CD4-positive, alpha-beta T cell (primary cell): ENCODE measurements at regions not wholly inside any gene's neighbourhood (a gene's known extent, or its start where the extent isn't known, plus 50 kb on each side); places are given as distances from the start of the nearest gene placed in this dataset.

Experiments
- ATAC-seq: fragments of 200-7000 bp; cut with Tn5 transposase; one replicate; pipeline ENCODE4 v1.10.0; 2022; ENCODE audit warnings: mild to moderate bottlenecking; ENCODE audit not compliant: poor library complexity
- CTCF ChIA-PET: fragments of 350-600 bp; sonication (Branson Sonifier 250); formaldehyde crosslinking; loops from one replicate; lab custom pipeline; 2021; ENCODE audit warnings: antibody characterized with exemption, inconsistent platforms; lab: Charles Lee
- POLR2A ChIA-PET: fragments of 350-600 bp; sonication (Branson Sonifier 250); formaldehyde crosslinking; loops from one replicate; lab custom pipeline; 2021; ENCODE audit warnings: antibody characterized with exemption, inconsistent platforms; lab: Charles Lee
- DNase-seq, 14 experiments: peaks; one replicate each; pipeline ENCODE4 v3.0.0-alpha.2; 2013 to 2020; ENCODE audit warnings: mixed read lengths in 2 of 14
- H3K27ac ChIP-seq, 2 donors: one replicate each; pipeline versions ENCODE4 v1.5.1 to v1.7.0; 2013; ENCODE audit warnings: low read length in 2 of 2, low read depth in 1 of 2, mild to moderate bottlenecking in 1 of 2
- H3K27me3 ChIP-seq, 2 experiments: 1 replicate in 1 of 2; 2 replicates in 1 of 2; pipeline versions ENCODE4 v1.6.1 to v1.7.0; 2013; ENCODE audit warnings: low read length in 2 of 2, control low read depth in 1 of 2, mild to moderate bottlenecking in 1 of 2, moderate library complexity in 1 of 2; ENCODE audit not compliant: insufficient read depth in 2 of 2, control insufficient read depth in 1 of 2
- H3K36me3 ChIP-seq: one replicate; pipeline ENCODE4 v1.6.1; 2013; ENCODE audit warnings: low read length, control low read depth; ENCODE audit not compliant: insufficient read depth
- H3K4me1 ChIP-seq: one replicate; pipeline ENCODE4 v1.6.1; 2013; ENCODE audit warnings: low read length, control low read depth; ENCODE audit not compliant: insufficient read depth
- H3K4me3 ChIP-seq: one replicate; pipeline ENCODE4 v1.5.1; 2013; ENCODE audit warnings: mild to moderate bottlenecking, low read length, moderate library complexity
- H3K9me3 ChIP-seq, 2 experiments: 1 replicate in 1 of 2; 2 replicates in 1 of 2; pipeline versions ENCODE4 v1.6.1 to v1.7.0; 2013; ENCODE audit warnings: low read length in 2 of 2, mild to moderate bottlenecking in 2 of 2, control low read depth in 1 of 2, moderate library complexity in 1 of 2; ENCODE audit not compliant: control insufficient read depth in 1 of 2, insufficient read depth in 1 of 2
- H3K27ac Mint-ChIP-seq: one replicate; pipeline ENCODE4 v1.8.0; 2020; ENCODE audit warnings: mixed read lengths
- H3K27me3 Mint-ChIP-seq: one replicate; pipeline ENCODE4 v1.8.0; 2021; ENCODE audit warnings: mixed read lengths
- H3K36me3 Mint-ChIP-seq: one replicate; pipeline ENCODE4 v1.8.0; 2021; ENCODE audit warnings: low read depth, mixed read lengths
- H3K4me1 Mint-ChIP-seq: one replicate; pipeline ENCODE4 v1.8.0; 2021; ENCODE audit warnings: low read depth, mixed read lengths
- H3K4me3 Mint-ChIP-seq: one replicate; pipeline ENCODE4 v1.8.0; 2020; ENCODE audit warnings: mild to moderate bottlenecking, mixed read lengths
- H3K9me3 Mint-ChIP-seq: one replicate; pipeline ENCODE4 v1.8.0; 2020; ENCODE audit warnings: mixed read lengths
- CTCF ChIP-seq: fragments of 200-600 bp; IDR thresholded peaks from one replicate; pipeline ENCODE4 v1.8.0; 2022; ENCODE audit warnings: antibody characterized with exemption, mild to moderate bottlenecking
- intact Hi-C, 2 experiments: fragments of 100-400 bp; cut with DNase I in 1 of 2; cut with micrococcal nuclease in 1 of 2; formaldehyde crosslinking; loops; one replicate each; pipeline versions ENCODE4 v1.15.1 to v1.9.0; 2023 to 2025; cut with DNase I, micrococcal nuclease

- Mint-ChIP-seq H3K27ac (no peak overlapping the region), H3K36me3 (no peaks in the 10 kb centered on the region), H3K4me1 (no peaks in the 10 kb centered on the region), H3K4me3 (no peak overlapping the region), H3K9me3 (peaks cover 23% of the 10 kb centered on the region), H3K27me3 (no peaks in the 10 kb centered on the region)
- H3K36me3 ChIP-seq, result no peaks in the 10 kb centered on the region
- peaks cover 13 to 23% of the 10 kb centered on the region in 2 experiments for H3K9me3 ChIP-seq
- H3K27ac ChIP-seq, result no peak overlapping the region
- H3K4me3 ChIP-seq, result no peak overlapping the region
- no peak for DNase-seq
- ChIA-PET POLR2A (no interaction called here), CTCF (no interaction called here)
- no peaks in the 10 kb centered on the region for H3K4me1 ChIP-seq
- intact Hi-C loops, result no loop called here
- no peak for ATAC-seq
- H3K27me3 ChIP-seq, result no peaks in the 10 kb centered on the region
- no peak for TF ChIP-seq CTCF
These were observed 248.7 kb downstream of the ARHGAP12 start for GRCh38 chr10:31679936-31680335.

- CTCF ChIA-PET, result no interaction called here
- no peaks in the 10 kb centered on the region for H3K4me1 ChIP-seq
These were observed 249.8 kb downstream of the ARHGAP12 start for GRCh38 chr10:31678575-31679516.

GRCh38 chr10:31678139-31678536, 250.5 kb downstream of the ARHGAP12 start:
- no peak overlapping the region for H3K27ac ChIP-seq
- no peaks in the 10 kb centered on the region for H3K4me1 ChIP-seq
- no peak overlapping the region for H3K27ac Mint-ChIP-seq
- H3K9me3 ChIP-seq, result peaks cover 6 to 16% of the 10 kb centered on the region in 2 experiments
- no peaks in the 10 kb centered on the region for H3K36me3 Mint-ChIP-seq
- no peak overlapping the region for H3K4me3 ChIP-seq
- no peak for TF ChIP-seq CTCF
- no peaks in the 10 kb centered on the region for H3K4me1 Mint-ChIP-seq
- ChIA-PET CTCF (no interaction called here), POLR2A (no interaction called here)
- H3K4me3 Mint-ChIP-seq, result no peak overlapping the region
- DNase-seq (no peak), ATAC-seq (no peak)
- no peaks in the 10 kb centered on the region for H3K27me3 ChIP-seq
- no peaks in the 10 kb centered on the region for H3K36me3 ChIP-seq
- H3K27me3 Mint-ChIP-seq, result no peaks in the 10 kb centered on the region
- intact Hi-C loops, result no loop called here
- H3K9me3 Mint-ChIP-seq, result peaks cover 14% of the 10 kb centered on the region

More at GRCh38 chr10:31678575-31679516, 249.8 kb downstream of the ARHGAP12 start:
- ATAC-seq (no peak), DNase-seq (no peak)
- Histone ChIP-seq H3K27ac (no peak overlapping the region), H3K9me3 (peaks cover 13 to 16% of the 10 kb centered on the region in 2 experiments), H3K27me3 (no peaks in the 10 kb centered on the region), H3K36me3 (no peaks in the 10 kb centered on the region), H3K4me3 (no peak overlapping the region)
- Mint-ChIP-seq H3K36me3 (no peaks in the 10 kb centered on the region), H3K4me3 (no peak overlapping the region), H3K27ac (no peak overlapping the region), H3K27me3 (no peaks in the 10 kb centered on the region), H3K9me3 (peaks cover 21% of the 10 kb centered on the region), H3K4me1 (no peaks in the 10 kb centered on the region)
- POLR2A ChIA-PET, result no interaction called here
- no peak for TF ChIP-seq CTCF
- intact Hi-C loops, result no loop called here
